NCI-H2171 treated with DMSO at 0.1 percent for 48 hours (cell line): ENCODE measurements at regions not wholly inside any gene's neighbourhood (a gene's known extent, or its start where the extent isn't known, plus 50 kb on each side); places are given as distances from the start of the nearest gene placed in this dataset.
"Not testable (repeated sequence)": the region's sequence is repeated elsewhere in the genome, so short reads cannot be mapped to it uniquely, and the experiment has no call there.

ENCODE experiments used
- DNase-seq: peaks from one replicate; lab custom pipeline; 2025; lab: John Stamatoyannopoulos, UW

DNA sequence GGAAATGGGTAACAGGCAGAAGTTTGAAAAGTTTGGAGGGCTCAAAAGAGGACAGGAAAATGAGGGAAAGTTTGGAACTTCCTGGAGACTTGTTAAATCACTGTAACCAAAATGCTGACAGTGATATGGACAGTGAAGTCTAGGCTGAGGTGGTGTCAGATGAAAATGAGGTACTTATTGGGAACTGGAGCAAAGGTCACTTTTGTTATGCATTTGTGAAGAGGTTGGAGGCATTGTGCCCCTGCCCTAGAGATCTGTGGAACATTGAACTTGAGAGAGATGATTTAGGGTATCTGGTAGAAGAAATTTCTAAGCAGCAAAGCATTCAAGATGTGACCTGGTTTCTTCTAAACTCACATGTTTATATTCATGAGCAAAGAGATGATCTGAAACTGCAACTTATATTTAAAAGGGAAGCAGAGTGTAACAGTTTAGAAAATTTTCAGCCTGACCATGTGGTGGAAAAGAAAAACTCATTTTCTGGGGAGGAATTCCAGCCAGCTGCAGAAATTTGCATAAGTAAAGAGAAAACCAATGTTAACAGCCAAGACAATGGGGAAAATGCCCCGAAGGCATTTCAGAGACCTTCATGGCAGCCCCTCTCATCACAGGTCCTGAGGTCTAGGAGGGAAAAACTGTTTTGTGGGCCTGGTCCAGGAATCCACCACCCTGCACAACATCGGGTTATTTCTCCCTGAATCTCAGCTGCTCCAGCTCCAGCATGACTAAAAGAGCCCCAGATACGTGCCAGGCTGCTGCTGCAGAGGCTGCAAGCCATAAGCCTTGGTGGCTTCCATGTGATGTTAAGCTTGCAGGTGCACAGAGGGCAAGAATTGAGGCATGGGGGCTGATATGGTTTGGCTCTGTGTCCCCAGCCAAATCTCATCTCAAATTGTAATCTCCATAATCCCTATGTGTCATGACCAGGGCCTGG, 632.5 kb upstream of the GNPDA2 start:
- no peak for DNase-seq

DNA sequence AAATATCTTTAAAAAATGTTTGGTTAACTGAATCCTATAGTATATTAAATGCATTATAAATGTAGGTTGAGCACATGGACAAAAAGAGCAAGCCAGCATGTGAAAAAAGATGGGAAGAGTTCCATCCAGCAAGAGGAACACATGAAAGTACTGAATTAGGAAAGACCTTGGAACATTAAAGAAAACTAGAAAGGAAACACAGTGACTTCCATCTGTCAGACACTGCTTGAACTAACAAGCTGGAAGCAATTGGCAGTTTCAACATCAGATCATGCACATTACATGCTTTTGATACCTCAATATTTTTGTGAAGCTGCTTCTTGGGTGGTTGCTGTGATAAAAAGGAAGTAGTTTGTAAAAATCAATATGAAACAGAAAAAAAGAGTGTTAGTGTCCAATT, 626.8 kb upstream of the GNPDA2 start:
- peak; percentile 36 for DNase-seq

DNA sequence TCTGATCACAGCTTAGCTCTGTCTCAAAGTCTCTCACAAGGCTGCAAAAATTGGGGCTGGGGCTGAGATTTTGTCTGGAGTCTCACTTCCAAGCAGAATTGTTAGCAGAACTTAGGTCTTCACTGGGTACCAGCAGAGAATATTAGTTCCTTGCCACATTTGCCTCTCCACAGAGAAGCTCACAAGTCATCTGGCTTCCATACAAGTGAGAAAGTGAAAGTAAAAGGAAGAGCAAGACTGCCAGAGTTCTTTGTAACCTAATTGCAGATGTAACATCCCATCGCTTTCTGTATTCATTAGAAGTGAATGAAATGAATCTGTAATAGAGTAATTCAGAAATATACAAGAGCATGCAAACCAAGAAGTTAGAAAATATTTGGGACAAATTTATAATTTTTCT, 624.1 kb upstream of the GNPDA2 start:
- no peak for DNase-seq

DNA sequence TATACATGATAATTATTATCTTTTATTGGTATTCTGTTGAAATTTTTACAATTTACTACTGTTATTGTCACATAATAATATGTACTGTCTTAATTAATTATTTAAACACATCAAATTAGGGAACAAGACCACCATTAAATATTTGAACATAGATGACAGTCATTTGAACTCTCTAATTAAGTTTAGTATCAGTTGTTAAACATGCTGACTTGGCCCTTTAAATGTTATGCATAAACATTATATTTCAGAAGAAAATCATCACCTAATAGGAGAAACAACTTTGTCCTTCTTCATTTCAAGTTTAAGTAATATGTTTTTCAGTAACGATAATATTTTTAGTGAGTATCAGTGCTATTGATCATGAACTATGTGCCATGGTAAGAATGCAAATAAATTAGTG, 623.5 kb upstream of the GNPDA2 start:
- DNase-seq, result no peak

DNA sequence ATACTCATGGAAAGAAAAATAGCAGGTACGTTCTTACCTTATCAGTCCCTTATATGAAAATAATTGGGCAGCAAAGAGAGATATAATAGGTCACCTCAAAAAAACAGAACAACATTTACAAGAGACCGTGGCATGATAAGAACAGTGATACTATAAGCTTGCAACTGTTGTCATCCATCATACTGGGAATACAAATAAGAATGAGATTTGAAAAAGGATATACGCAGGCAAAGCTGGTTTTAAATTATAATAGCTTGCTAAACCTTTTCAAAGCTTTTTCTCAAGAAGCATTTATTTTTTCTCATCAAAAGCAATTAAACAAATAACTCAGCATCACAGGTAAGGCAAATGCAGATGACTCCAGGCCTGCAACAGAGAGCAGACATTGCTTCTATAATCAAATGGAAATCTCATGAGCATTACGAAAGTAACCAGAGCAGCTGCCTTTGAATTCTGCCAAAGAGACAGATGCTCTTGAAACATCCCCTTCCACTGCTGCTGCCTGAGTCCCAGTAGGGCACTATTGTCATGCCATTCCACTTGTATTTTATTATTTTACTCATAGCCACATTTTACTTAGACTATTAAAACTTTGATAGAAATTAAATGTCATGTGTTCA, 620.6 kb upstream of the GNPDA2 start:
- peak; percentile 51 for DNase-seq

DNA sequence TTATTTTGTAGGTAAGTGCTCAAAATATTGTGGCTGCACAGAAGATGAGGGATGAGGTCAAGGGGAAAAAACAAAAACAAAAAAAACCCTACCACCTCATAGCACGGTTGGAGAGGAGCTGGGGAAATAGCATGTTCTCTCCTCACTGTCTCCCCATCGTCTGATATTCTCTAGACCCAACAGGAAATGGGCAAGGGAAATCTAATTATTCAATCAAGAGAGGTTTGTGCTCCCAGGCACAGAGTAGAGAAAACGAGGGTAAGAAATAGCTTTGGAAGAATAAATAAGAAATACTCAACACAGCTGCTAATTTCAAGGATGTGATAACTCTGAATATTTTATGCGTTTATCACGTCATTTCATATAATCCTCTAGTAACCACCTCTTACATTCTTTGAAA, 619.2 kb upstream of the GNPDA2 start:
- no peak for DNase-seq

DNA sequence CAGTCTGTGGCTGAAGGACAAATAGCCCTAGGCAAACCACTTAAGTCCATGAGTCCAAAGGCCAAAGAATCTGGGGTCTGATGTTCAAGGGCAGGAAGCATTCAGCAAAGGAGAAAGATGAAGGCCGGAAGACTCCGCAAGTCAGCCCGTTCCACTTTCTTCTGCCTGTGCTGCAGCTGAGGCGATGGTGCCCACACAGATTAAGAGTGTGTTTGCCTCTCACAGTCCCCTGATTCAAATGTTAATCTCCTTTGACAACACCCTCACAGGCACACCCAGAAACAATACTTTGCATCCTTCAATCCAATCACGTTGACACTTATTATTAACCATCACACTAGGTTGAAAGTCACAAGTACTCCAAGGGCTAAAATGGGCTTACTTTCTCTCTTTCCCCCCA, 605.4 kb upstream of the GNPDA2 start:
- no peak for DNase-seq

DNA sequence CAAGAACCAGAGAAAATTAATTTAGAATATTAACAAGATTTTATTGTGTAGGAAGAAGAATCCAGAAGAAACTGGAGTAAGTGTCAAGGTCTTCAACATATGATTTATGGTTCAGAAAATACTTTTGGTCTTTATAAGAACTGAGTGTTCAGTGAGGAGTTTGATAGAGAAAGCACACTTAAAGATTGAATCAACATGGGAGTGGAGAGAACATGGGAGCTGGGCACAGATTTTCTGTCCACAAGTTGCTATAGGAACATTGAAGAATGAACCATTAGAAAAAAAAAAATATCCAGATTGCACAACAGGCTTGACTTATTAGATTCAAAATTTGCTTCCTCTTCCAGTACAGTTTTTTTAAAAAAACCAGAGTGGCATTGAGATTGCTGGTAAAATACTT, 601.2 kb upstream of the GNPDA2 start:
- no peak for DNase-seq

DNA sequence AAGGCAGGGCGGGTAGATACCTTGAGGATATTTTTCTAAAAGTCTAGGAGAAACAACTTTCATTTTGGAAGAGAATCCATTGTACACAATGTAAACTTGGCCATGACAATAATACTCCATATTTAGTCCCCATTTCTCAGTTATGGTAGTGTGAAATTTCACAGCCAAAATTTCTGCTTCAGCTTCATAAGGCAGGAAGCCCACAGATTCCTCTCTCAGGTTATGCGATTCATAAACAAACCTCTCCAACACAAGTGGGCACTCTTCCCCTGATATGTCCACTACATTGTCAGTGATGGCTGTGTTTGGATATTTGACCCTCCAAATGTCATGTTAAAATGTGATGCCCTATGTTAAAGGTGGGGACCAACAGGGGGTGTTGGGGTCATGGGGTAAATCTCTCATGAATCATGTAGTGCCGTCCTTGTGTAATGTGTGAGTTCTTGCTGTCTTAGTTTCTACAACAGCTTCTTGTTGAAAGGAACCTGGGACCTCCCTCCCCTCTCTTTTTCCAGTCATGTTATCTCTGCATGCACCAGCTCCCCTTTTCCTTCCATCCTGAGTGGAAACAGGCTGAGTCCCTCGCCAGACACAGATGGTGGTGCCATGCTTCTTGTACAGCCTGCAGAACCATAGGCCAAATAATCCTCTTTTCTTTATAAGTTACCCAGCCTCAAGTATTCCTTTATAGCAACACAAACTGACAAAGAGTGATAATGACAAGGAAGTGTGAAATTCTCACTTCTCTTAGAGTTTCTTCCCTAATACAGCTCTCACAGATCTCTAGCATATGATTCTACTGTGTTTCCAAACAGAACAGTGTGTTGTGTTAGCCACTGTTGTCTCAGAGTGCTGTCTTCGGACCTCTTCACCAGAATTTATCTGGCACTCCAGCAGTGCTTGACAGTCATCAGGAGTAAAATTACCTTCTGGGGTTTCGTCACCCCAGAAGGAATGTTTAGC, 598.4 kb upstream of the GNPDA2 start:
- DNase-seq, result no peak

DNA sequence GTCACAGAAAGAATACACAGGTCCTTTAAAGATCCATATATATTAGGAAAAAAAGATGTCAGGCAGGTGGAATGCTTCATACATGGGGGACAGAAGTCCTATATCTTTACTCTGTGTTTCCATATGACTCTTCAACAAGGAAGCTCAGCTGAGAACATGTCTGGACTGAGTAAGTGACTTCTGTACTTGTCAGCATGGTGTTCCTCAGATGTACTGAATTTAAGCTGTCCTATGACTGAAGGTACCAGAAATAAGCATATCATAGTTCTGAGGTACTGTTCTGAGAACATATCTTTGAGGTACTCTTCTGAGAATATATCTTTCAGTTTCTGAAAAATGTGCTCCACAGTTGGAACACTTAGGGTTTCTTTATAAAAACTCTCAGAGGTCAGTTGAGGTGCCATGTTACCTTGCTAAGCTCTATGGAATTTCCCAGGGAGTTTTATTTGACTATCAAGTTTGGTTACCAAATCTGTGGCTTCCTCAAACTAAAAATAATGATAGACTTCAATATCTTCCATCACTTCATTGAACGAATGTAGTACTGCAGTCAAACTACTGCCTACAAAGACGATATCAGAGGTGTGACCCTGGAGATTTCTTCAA, 597.2 kb upstream of the GNPDA2 start:
- no peak for DNase-seq

DNA sequence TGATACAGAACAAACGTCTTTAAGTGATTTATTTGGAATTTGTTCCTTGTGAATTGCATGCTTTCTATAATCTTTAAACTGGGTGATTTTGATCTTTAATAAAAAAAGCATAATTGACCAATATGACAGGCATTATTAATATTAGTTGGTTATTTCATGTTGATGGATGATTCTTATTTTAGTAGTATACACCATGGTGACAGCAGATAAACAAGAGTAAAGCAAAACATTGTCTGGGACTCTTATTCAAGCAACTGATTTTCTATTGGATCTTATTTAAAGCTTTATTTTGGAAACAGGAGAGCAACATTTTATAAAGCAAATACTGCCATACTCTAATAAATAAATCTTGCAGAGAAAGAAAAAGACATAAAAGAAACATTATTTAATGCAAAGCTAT, 591.4 kb upstream of the GNPDA2 start:
- no peak for DNase-seq

DNA sequence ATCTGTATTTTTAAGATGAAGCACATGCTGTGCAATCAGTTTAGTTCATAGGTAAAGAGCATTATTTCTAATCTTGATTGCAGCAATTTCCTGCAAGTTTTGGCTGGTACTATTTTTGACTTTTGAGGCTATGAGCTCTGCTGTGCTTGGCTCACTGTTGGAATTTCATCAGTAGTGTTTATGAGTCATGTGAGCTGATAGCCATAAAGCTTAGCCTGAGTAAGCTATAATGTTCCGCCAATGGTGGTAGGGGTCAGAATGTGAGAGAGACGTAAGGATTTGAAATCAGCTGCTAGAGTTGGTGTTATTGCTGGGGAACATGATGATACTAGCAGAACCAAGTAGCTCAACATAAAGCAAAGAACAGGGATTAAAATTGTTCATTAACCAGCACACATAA, 590.9 kb upstream of the GNPDA2 start:
- no peak for DNase-seq

DNA sequence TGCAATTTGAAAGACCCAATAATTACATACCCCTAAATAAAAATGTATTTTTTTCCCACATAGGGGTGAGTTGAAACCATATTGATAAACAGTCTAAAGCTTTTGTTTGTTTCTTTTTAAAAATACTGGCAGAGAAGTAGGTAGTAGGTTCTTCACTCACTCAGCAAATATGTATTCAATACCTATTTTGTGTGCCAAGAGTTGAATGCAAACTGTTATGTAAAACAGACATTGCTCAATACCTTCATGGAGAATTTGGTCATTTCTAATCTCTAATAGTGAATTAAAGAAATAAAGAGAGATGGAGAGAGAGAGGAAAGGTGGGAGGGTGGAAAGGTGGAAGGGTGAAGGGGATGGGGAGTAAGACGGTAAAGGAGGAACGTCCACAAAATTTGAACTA, 589.9 kb upstream of the GNPDA2 start:
- DNase-seq, result no peak

DNA sequence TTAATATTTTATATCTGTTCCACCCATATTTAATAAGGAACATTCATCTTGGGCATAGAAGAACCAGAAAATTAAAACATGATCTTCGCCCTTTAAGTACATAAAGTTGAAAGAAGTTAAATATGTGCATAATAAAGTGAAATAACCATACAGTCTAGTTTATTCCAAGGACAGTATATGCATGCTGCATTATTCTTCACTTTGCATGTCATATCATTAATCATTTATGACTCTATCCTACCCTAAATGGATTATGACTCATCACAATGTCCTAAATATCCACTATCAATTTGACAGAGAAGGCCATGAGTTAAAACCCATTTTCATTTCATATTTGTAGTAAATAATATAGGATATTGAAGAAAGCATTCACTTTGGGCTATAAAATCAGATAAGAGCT, 576.5 kb upstream of the GNPDA2 start:
- DNase-seq, result no peak

DNA sequence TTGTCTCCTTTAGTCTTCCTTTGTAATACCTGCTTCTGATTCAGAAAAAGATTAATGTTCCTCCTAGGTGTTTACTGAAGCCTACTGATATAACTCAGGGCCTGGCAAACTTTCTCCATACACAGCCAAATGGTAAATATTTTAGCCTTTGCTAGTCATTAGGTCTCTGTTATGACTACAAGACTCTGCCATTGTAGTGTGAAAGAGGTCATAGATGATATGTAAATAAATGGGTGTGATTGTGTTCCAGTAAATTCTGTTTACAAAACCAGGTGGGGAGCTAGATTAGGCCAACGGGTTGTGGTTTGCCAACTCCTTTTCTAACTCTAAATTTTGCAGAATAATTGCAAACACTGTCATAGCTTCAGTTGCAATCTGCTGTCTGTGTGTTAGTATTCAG, 568.1 kb upstream of the GNPDA2 start:
- no peak for DNase-seq

DNA sequence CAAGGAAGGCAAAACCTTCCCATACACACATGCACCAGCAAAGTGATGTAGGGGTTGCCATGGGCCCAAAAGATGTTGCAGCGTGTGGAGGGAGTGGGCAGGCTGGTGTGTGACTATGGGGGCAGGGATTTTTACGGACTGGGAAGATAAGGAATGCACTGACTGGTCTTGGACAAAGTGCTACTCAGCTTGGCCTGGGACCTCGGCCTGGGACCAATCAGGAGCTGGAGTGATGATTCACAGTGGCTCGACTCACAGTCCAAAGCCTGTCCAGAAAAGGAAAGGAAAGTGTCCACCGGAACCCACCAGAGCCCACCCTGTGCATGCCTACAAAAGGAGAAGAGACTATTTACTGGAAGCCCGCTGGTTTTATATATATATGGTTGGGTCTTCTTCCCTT, 567.0 kb upstream of the GNPDA2 start:
- no peak for DNase-seq

DNA sequence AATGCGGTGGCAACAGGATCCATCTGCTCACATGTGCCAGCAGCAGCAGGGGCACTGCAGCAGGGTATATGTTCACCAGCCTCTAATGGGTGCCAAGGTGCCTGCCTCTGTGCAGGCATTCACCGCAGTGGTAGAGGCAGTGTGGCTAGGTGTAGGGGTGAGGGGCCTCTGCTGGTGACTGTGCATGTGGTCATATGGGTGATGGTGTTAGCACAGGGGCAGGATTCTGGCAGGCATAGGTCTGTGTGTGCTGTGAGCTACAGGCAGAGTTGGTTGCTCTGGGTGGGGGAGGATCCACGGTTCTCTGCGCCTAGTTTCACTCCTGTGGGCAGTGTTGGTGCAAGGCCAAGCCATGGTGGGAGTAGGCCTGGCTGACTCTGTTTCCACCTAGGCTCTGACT, 566.5 kb upstream of the GNPDA2 start:
- no peak for DNase-seq

DNA sequence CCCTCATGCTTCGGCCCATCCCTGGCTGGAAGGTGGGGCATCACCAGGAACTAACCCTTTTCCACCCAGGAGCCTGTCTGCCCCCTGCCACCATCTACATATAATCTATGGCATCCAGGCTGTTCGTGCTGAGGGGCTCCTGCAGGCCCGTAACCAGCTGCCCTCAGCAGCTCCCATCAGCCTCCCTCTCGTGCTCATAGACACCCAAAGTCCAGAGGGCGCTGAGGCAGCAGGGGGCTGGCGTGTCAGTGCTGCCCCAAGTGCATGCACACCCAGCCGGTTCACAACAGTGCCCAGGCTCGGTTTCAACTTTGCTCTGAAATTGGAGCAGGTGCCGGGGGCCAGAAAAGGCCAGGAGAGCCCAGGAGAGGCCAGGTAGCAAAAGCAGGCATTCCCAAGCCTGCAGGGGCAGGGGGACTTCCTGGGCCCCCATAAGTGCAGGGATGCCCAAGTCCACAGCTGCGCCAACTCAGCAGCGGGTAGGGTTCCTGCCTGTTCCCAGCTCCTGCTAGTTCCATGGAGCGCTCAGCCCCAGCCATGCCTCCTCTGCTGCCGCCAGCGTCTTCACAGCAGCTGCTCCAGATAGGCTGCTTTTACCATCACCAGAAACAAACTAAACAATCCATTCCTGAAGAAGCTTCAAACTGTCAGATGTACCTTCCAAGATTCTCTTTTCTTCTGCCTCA, 558.2 kb upstream of the GNPDA2 start:
- no peak for DNase-seq

DNA sequence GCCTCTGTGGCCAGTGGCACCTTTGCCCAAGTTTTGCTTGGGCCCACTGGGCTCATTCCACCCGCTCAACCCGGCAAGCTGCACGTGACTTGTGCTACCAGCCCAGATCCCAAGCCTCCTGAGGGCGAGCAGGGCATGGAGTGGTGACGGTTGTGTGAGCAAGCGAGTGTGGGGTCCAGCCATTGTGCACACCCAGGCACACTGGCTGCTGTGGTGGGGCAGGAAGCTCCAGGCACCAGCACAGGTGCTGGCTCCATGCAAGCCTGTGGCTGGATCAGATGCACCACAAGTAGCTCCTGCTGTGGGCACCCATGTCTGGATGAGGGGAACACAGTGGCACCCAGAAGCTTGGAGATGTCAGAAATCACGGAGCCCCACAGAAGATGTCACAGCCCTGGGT, 557.0 kb upstream of the GNPDA2 start:
- DNase-seq, result no peak

DNA sequence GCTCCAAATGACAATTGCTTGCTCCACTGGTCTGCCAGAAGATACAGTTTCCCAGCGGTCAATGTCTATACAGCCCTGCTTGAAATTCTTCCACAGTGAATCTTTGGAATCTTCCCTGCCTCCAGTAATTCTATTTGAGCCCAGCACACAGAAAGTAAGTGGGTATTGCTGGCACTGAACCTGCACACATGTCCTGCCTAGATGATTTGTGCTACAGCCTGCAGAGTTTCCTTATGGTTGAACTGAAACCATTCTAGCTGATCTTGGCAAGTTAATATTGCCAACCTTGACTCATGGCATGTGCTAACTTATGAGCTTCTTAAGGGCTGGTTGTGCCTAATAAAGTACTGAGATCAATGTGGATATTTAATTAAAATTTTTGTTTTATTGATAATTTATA, 553.8 kb upstream of the GNPDA2 start:
- DNase-seq, result no peak

DNA sequence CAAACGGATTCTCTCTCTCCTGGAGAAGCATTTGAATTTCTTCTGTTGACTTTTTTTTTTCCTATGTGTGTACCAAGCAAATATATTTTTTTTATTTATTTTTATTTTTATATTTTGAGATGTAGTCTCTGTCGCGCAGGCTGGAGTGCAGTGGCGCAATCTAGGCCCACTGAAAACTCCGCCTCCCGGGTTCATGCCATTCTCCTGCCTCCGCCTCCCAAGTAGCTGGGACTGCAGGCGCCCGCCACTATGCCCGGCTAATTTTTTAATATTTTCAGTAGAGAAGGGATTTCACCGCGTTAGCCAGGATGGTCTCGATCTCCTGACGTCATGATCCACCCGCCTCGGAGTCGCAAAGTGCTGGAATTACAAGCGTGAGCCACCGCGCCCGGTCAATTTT, 549.5 kb upstream of the GNPDA2 start:
- no peak for DNase-seq

DNA sequence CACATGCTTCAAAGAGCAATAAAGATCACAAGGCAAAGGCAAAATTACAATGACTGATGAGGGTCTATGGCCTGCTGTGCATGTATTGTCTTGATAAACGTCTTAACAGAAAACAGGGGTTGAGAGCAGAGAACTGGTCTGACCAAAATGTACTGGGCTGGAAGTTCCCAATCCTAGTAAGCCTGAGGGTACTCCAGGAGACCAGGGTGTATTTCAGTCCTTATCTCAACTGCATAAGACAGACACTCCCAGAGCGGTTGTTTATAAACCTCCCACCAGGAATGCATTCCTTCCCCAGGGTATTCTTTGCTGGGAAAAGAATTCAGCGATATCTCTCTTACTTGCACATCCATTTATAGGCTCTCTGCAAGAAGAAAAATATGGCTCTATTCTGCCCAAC, 521.8 kb upstream of the GNPDA2 start:
- not testable (repeated sequence) for DNase-seq
